Nephron progenitor cell (in vitro differentiated cells): ENCODE measurements at regions not wholly inside any gene's neighbourhood (a gene's known extent, or its start where the extent isn't known, plus 50 kb on each side); places are given as distances from the start of the nearest gene placed in this dataset.

Experiments used
- DNase-seq: peaks from one replicate; pipeline ENCODE4 v3.0.0; 2021
- H3K27ac Mint-ChIP-seq: 2 replicates; pipeline ENCODE4 v1.8.0; 2021; ENCODE audit warnings: mild to moderate bottlenecking, moderate library complexity, mixed read lengths
- H3K27me3 Mint-ChIP-seq: 2 replicates; pipeline ENCODE4 v1.8.0; 2021; ENCODE audit warnings: mild to moderate bottlenecking, low read depth, mixed read lengths; ENCODE audit not compliant: poor library complexity
- H3K36me3 Mint-ChIP-seq: 2 replicates; pipeline ENCODE4 v1.8.0; 2021; ENCODE audit warnings: low read depth, mixed read lengths
- H3K4me1 Mint-ChIP-seq: 2 replicates; pipeline ENCODE4 v1.8.0; 2021; ENCODE audit warnings: mixed read lengths
- H3K4me3 Mint-ChIP-seq: 2 replicates; pipeline ENCODE4 v1.8.0; 2021; ENCODE audit warnings: mild to moderate bottlenecking, moderate library complexity, mixed read lengths
- H3K9me3 Mint-ChIP-seq: 2 replicates; pipeline ENCODE4 v1.8.0; 2021; ENCODE audit warnings: mild to moderate bottlenecking, moderate library complexity, mixed read lengths
- TF ChIP-seq, protein P1 (sequence below): fragments of 200-600 bp; sonication (generic); IDR thresholded peaks from 2 replicates; pipeline ENCODE4 v1.5.0; 2021; ENCODE audit warnings: antibody characterized with exemption

DNA sequence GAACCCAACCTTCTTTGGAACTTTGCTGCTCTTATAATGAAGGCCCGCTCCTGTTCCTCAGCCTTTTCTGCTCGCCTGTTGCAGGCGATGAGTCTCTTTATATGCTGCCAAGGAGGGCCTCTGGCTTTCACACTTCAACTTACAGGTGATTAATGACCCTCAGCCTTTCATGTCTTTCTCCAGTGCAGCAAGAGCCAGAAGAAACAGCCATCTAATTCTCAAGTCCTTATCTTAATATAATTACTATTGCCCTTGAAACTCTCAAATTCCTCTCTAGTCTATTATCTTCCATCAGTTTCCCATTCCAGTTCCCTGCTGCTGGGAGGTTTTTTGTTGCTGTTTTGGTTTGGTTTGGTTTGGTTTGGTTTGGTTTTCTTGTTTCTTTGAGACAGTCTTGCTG, 121.8 kb upstream of the MED13 start:
- Mint-ChIP-seq H3K27ac (no peak overlapping the region), H3K27me3 (no peaks in the 10 kb centered on the region), H3K4me1 (peaks cover 38% of the 10 kb centered on the region), H3K4me3 (peak overlapping the region; percentile 35), H3K36me3 (no peaks in the 10 kb centered on the region), H3K9me3 (peaks cover 5% of the 10 kb centered on the region)
- no peak for DNase-seq
- TF ChIP-seq, protein P1, sequence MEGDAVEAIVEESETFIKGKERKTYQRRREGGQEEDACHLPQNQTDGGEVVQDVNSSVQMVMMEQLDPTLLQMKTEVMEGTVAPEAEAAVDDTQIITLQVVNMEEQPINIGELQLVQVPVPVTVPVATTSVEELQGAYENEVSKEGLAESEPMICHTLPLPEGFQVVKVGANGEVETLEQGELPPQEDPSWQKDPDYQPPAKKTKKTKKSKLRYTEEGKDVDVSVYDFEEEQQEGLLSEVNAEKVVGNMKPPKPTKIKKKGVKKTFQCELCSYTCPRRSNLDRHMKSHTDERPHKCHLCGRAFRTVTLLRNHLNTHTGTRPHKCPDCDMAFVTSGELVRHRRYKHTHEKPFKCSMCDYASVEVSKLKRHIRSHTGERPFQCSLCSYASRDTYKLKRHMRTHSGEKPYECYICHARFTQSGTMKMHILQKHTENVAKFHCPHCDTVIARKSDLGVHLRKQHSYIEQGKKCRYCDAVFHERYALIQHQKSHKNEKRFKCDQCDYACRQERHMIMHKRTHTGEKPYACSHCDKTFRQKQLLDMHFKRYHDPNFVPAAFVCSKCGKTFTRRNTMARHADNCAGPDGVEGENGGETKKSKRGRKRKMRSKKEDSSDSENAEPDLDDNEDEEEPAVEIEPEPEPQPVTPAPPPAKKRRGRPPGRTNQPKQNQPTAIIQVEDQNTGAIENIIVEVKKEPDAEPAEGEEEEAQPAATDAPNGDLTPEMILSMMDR: no peak

DNA sequence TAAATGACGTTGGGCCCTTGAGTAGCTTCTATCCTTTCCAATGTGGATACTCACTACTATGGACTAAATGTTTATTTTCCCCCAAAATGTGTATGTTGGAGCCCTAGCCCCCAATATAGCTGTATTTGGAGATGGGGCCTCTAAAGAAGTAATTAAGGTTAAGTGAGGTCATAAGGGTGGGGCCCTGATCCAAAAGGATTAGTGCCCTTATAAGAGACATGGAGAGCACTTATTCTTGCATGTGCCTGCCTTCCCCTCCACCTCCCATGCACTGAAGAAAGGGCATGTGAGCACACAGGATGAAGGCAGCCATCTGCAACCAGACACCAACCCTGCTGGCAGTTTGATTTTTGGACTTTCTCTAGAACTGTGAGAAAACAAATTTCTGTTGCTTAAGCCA, 115.7 kb upstream of the MED13 start:
- H3K36me3 Mint-ChIP-seq: no peaks in the 10 kb centered on the region

DNA sequence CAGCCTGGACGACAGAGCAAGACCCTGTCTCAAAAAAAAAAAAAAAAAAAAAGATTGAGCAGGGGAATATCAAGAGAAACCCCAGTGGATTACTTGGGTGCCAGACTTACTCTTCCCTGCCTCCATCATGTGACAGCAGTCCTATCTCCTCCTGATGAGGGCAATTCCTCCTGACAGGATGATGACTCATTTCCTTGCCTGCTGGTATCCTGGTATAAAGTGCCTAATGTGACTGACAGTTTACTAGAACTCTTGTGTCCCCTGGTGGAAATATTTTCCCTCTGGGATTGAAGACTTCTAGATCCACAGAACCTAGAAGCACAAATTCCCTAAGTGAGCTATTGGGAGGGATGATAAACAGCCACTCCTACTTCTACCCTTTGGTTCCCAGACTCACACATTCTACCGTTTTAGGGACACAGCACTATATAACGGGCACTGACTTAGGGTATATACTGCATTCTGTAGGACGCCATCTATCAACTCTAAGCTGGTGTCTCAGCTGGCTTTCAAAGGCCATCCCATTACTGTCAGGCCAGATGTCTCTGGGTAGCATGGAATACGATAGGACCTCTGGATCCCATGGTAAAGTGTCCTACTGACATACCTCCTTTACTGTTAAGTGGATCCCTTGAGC, 114.6 kb upstream of the MED13 start:
- no peak for DNase-seq
- Mint-ChIP-seq H3K36me3 (no peaks in the 10 kb centered on the region), H3K27ac (no peak overlapping the region), H3K4me3 (no peak overlapping the region), H3K27me3 (no peaks in the 10 kb centered on the region), H3K4me1 (peaks cover 7% of the 10 kb centered on the region), H3K9me3 (peaks cover 22% of the 10 kb centered on the region)
- TF ChIP-seq, protein P1: no peak

More for the DNA sequence above, 115.7 kb upstream of the MED13 start:
- Mint-ChIP-seq H3K4me3 (no peak overlapping the region), H3K4me1 (peaks cover 7% of the 10 kb centered on the region), H3K9me3 (peaks cover 22% of the 10 kb centered on the region), H3K27ac (no peak overlapping the region), H3K27me3 (no peaks in the 10 kb centered on the region)
- TF ChIP-seq, protein P1: no peak
- no peak for DNase-seq

DNA sequence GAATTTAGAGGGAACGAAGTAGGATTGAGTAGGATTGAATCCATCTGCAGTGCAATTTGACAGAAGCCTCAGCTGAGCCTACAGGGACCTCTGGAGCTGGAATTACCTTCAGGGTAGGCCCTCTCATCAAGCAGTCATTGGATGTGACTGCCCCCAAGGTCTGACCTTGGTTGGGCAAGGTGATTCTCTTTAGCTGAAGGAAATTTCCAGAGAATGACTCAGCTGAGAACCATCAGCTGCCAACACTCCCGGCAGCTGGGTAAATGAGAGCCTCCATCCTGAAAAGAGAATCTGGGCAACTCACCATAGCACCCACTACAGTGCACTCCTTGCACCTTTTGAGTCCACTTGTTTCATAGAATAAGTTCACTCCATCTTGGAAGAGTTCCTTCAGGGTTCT, 113.5 kb upstream of the MED13 start:
- TF ChIP-seq, protein P1: no peak
- Mint-ChIP-seq H3K27me3 (no peaks in the 10 kb centered on the region), H3K4me3 (no peak overlapping the region), H3K9me3 (peaks cover 22% of the 10 kb centered on the region), H3K36me3 (no peaks in the 10 kb centered on the region), H3K4me1 (peaks cover 7% of the 10 kb centered on the region), H3K27ac (no peak overlapping the region)
- DNase-seq: no peak

DNA sequence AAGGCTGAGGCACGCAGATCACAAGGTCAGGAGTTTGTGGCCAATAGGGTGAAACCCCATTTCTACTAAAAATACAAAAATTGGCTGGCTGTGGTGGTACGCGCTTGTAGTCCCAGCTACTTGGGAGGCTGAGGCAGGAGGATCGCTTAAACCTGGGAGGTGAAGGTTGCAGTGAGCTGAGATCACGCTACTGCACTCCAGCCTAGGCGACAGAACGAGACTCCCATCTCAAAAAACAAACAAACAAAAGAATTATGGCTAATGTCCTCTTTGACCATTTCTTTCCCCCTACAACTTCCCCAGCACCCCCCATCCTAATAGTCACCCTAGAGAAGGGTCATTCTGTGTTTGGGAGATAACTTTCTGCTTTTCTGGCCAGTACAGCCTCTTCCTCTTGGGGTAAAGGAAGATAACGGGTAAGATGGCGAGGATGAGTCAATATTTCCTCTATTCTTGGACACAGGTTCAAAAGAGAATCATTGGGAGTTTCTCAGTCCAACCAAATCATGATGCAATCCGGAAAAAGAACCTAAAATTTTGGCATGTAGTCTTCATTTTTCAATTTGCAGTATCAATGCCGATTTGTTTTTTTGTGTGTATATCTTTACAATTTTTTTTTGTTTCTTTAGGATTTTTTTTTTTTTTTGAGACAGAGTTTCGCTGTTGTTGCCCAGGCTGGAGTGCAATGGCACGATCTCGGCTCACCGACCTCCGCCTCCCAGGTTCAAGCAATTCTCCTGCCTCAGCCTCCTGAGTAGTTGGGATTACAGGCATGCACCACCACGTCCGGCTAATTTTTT, 107.6 kb upstream of the MED13 start:
- H3K27me3 Mint-ChIP-seq: no peaks in the 10 kb centered on the region
- no peaks in the 10 kb centered on the region for H3K36me3 Mint-ChIP-seq
- H3K4me3 Mint-ChIP-seq: no peak overlapping the region
- H3K27ac Mint-ChIP-seq: no peak overlapping the region
- H3K4me1 Mint-ChIP-seq: no peaks in the 10 kb centered on the region
- TF ChIP-seq, protein P1: no peak
- no peaks in the 10 kb centered on the region for H3K9me3 Mint-ChIP-seq
- DNase-seq: no peak
